Vagina (tissue), 2 donors: ENCODE measurements at regions not wholly inside any gene's neighbourhood (a gene's known extent, or its start where the extent isn't known, plus 50 kb on each side); places are given as distances from the start of the nearest gene placed in this dataset.

Source experiments
- CTCF ChIP-seq, 3 experiments: fragments of 450-650 bp in 2 of 3; fragments of 200-600 bp in 1 of 3; sonication (generic) in 1 of 3; IDR thresholded peaks; one replicate each; pipeline ENCODE4 v1.5.1; 2017 to 2019; ENCODE audit warnings: antibody characterized with exemption in 3 of 3, mild to moderate bottlenecking in 2 of 3, moderate library complexity in 2 of 3
- POLR2AphosphoS5 ChIP-seq, 2 donors: sonication (generic); formaldehyde crosslinking; IDR thresholded peaks; one replicate each; pipeline ENCODE4 v1.9.0; 2017; ENCODE audit warnings: antibody characterized with exemption in 2 of 2, mild to moderate bottlenecking in 2 of 2, low read depth in 1 of 2; ENCODE audit not compliant: insufficient read depth in 1 of 2

GRCh38 chr5:107778647-107779046, 107.9 kb upstream of the EFNA5 start:
- no peak for TF ChIP-seq POLR2AphosphoS5 (IDR thresholded peaks at IDR 0.05; ENCODE audit: insufficient read depth in 1 of 2, low read depth in 1 of 2)
- no peak for TF ChIP-seq CTCF (IDR thresholded peaks at IDR 0.05)
